Left cardiac atrium (tissue), 4 donors: ENCODE measurements at regions not wholly inside any gene's neighbourhood (a gene's known extent, or its start where the extent isn't known, plus 50 kb on each side); places are given as distances from the start of the nearest gene placed in this dataset.
"Not testable (repeated sequence)": the region's sequence is repeated elsewhere in the genome, so short reads cannot be mapped to it uniquely, and the experiment has no call there.

Experiments
- ATAC-seq, 2 donors: fragments of 200-7000 bp; cut with Tn5 transposase; one replicate each; pipeline ENCODE4 v1.9.1; 2020; ENCODE audit warnings: mild to moderate bottlenecking in 2 of 2, moderate library complexity in 2 of 2
- DNase-seq: peaks from one replicate; pipeline ENCODE4 v3.0.0-alpha.2; 2020
- intact Hi-C, 2 donors: fragments of 100-400 bp; cut with DNase I; formaldehyde crosslinking; loops; one replicate each; pipeline versions ENCODE4 v1.14.1 to v1.15.1; 2022 to 2023
- donor health status: DM: no; HTN: yes; CAD: no.
- donor health status: DM: no; HTN: yes; CAD: no; lungs with severe emphysema.
- donor health status: DM: yes; HTN: yes; CAD: no.
- donor health status: Dilated cardiomyopathy.

- intact Hi-C loops = no loop called here
- ATAC-seq = no peak
- DNase-seq = no peak
These were observed 1070.6 kb downstream of the PCDH9 start for GRCh38 chr13:66159511-66159910.

- no peak for DNase-seq
- intact Hi-C loops = no loop called here
- ATAC-seq = no peak
These were observed 1075.2 kb downstream of the PCDH9 start for GRCh38 chr13:66154976-66155375.

GRCh38 chr13:66154354-66154753 is 1075.8 kb downstream of the PCDH9 start:
- intact Hi-C loops = no loop called here
- no peak for ATAC-seq
- DNase-seq = no peak

GRCh38 chr13:66152596-66152995 is 1077.5 kb downstream of the PCDH9 start:
- ATAC-seq = no peak
- intact Hi-C loops = no loop called here
- no peak for DNase-seq

- not testable (repeated sequence) for DNase-seq, ATAC-seq
These were observed 1085.8 kb downstream of the PCDH9 start for GRCh38 chr13:66144357-66144756.

GRCh38 chr13:66139701-66140100 is 1090.4 kb downstream of the PCDH9 start:
- intact Hi-C loops = no loop called here
- DNase-seq = no peak
- no peak for ATAC-seq

More at GRCh38 chr13:66144357-66144756, 1085.8 kb downstream of the PCDH9 start:
- intact Hi-C loops = not testable (repeated sequence)

GRCh38 chr13:66139250-66139649 is 1090.9 kb downstream of the PCDH9 start:
- intact Hi-C loops = no loop called here
- ATAC-seq (no peak), DNase-seq (no peak)

- ATAC-seq (no peak), DNase-seq (no peak)
- intact Hi-C loops = no loop called here
These were observed 1091.8 kb downstream of the PCDH9 start for GRCh38 chr13:66138172-66138811.

- no peak for ATAC-seq
- no peak for DNase-seq
- intact Hi-C loops = no loop called here
These were observed 1092.8 kb downstream of the PCDH9 start for GRCh38 chr13:66137384-66137783.

- DNase-seq = no peak
These were observed 1101.4 kb downstream of the PCDH9 start for GRCh38 chr13:66128692-66129269.

GRCh38 chr13:66128201-66128600 is 1101.9 kb downstream of the PCDH9 start:
- intact Hi-C loops = no loop called here
- ATAC-seq = no peak
- DNase-seq = no peak

More at GRCh38 chr13:66128692-66129269, 1101.4 kb downstream of the PCDH9 start:
- intact Hi-C loops = no loop called here
- no peak for ATAC-seq

GRCh38 chr13:66117563-66117962 is 1112.6 kb downstream of the PCDH9 start:
- intact Hi-C loops = no loop called here
- ATAC-seq (no peak), DNase-seq (no peak)

- intact Hi-C loops = no loop called here
- DNase-seq (no peak), ATAC-seq (no peak)
These were observed 1116.1 kb downstream of the PCDH9 start for GRCh38 chr13:66113882-66114526.

GRCh38 chr13:66111628-66112027 is 1118.5 kb downstream of the PCDH9 start:
- intact Hi-C loops = no loop called here
- no peak for DNase-seq
- ATAC-seq = no peak

- intact Hi-C loops = no loop called here
- no peak for ATAC-seq
- DNase-seq = no peak
These were observed 1123.9 kb downstream of the PCDH9 start for GRCh38 chr13:66106246-66106645.

- DNase-seq (no peak), ATAC-seq (no peak)
- intact Hi-C loops = no loop called here
These were observed 1127.3 kb downstream of the PCDH9 start for GRCh38 chr13:66102864-66103263.

GRCh38 chr13:66099825-66100224 is 1130.3 kb downstream of the PCDH9 start:
- DNase-seq (no peak), ATAC-seq (no peak)
- intact Hi-C loops = no loop called here

GRCh38 chr13:66098931-66099628 is 1131.1 kb downstream of the PCDH9 start:
- ATAC-seq (no peak), DNase-seq (no peak)
- intact Hi-C loops = no loop called here

GRCh38 chr13:66089711-66090110 is 1140.4 kb downstream of the PCDH9 start:
- no peak for ATAC-seq
- no peak for DNase-seq
- intact Hi-C loops = no loop called here

GRCh38 chr13:66087269-66087710 is 1142.8 kb downstream of the PCDH9 start:
- ATAC-seq = no peak
- DNase-seq = no peak
- intact Hi-C loops = no loop called here
